Mesodermal cell (in vitro differentiated cells): ENCODE measurements at regions not wholly inside any gene's neighbourhood (a gene's known extent, or its start where the extent isn't known, plus 50 kb on each side); places are given as distances from the start of the nearest gene placed in this dataset.

Experiments used
- H3K27ac ChIP-seq: 2 replicates; pipeline ENCODE4 v1.7.0; 2013; ENCODE audit warnings: mild to moderate bottlenecking, low read depth, low read length, moderate library complexity; ENCODE audit not compliant: severe bottlenecking
- H3K36me3 ChIP-seq: 2 replicates; pipeline ENCODE4 v1.7.1; 2013; ENCODE audit warnings: mild to moderate bottlenecking, low read length, moderate library complexity; ENCODE audit not compliant: control insufficient read depth, insufficient read depth
- H3K4me1 ChIP-seq: one replicate; pipeline ENCODE4 v1.7.1; 2013; ENCODE audit warnings: mild to moderate bottlenecking, low read length; ENCODE audit not compliant: insufficient read depth, control insufficient read depth, poor library complexity, severe bottlenecking
- H3K4me3 ChIP-seq: 2 replicates; pipeline ENCODE4 v1.7.0; 2013; ENCODE audit warnings: low read length, control low read depth, mild to moderate bottlenecking; ENCODE audit not compliant: insufficient read depth, poor library complexity, severe bottlenecking; ENCODE audit errors: extremely low read depth
- H3K9me3 ChIP-seq: 2 replicates; pipeline ENCODE4 v1.7.1; 2013; ENCODE audit warnings: mild to moderate bottlenecking, low read length, moderate library complexity; ENCODE audit not compliant: control insufficient read depth
- WGBS, 2 experiments: methylation state at CpG; one replicate each; pipeline ENCODE4 v1.1.5; 2013; ENCODE audit warnings: missing lambda C conversion rate in 2 of 2; ENCODE audit not compliant: insufficient coverage in 2 of 2; 5-methylcytosine and 5-hydroxymethylcytosine counted together

GRCh38 chr20:24837781-24838450 lies 111.2 kb upstream of the CST7 start:
- H3K27ac ChIP-seq = no peak overlapping the region
- no peaks in the 10 kb centered on the region for H3K9me3 ChIP-seq
- WGBS, 2 experiments = 90 to 93% methylated on average over 6 to 7 of the region's 7 CpGs
- no peak overlapping the region for H3K4me3 ChIP-seq
- peaks cover 9% of the 10 kb centered on the region for H3K4me1 ChIP-seq
- H3K36me3 ChIP-seq = no peaks in the 10 kb centered on the region

- Histone ChIP-seq H3K36me3 (no peaks in the 10 kb centered on the region), H3K4me1 (peaks cover 9% of the 10 kb centered on the region)
- 94 to 95% methylated on average over 5 to 7 of the region's 8 CpGs for WGBS, 2 experiments
Measured at GRCh38 chr20:24838546-24839535, 110.2 kb upstream of the CST7 start.

GRCh38 chr20:24840121-24840713 lies 108.9 kb upstream of the CST7 start:
- no peak overlapping the region for H3K4me3 ChIP-seq
- peaks cover 9% of the 10 kb centered on the region for H3K4me1 ChIP-seq
- 92% methylated on average over 5 to 7 of the region's 8 CpGs for WGBS, 2 experiments
- no peak overlapping the region for H3K27ac ChIP-seq
- H3K9me3 ChIP-seq = no peaks in the 10 kb centered on the region
- H3K36me3 ChIP-seq = no peaks in the 10 kb centered on the region

More at GRCh38 chr20:24838546-24839535, 110.2 kb upstream of the CST7 start:
- H3K9me3 ChIP-seq = no peaks in the 10 kb centered on the region
- no peak overlapping the region for H3K4me3 ChIP-seq
- no peak overlapping the region for H3K27ac ChIP-seq

GRCh38 chr20:24842274-24842917 lies 106.7 kb upstream of the CST7 start:
- Histone ChIP-seq H3K36me3 (no peaks in the 10 kb centered on the region), H3K4me1 (peaks cover 6% of the 10 kb centered on the region), H3K27ac (no peak overlapping the region), H3K9me3 (no peaks in the 10 kb centered on the region), H3K4me3 (no peak overlapping the region)
- WGBS, 2 experiments = 76 to 83% methylated on average over 8 to 10 of the region's 12 CpGs

GRCh38 chr20:24842918-24843715 lies 106.0 kb upstream of the CST7 start:
- Histone ChIP-seq H3K4me3 (no peak overlapping the region), H3K27ac (no peak overlapping the region), H3K36me3 (no peaks in the 10 kb centered on the region), H3K4me1 (no peaks in the 10 kb centered on the region), H3K9me3 (no peaks in the 10 kb centered on the region)
- 84 to 93% methylated on average over 5 to 6 of the region's 7 CpGs for WGBS, 2 experiments

GRCh38 chr20:24850176-24850575 lies 98.9 kb upstream of the CST7 start:
- Histone ChIP-seq H3K4me1 (no peaks in the 10 kb centered on the region), H3K4me3 (no peak overlapping the region), H3K9me3 (peaks cover 7% of the 10 kb centered on the region), H3K27ac (no peak overlapping the region), H3K36me3 (no peaks in the 10 kb centered on the region)
- 88 to 95% methylated on average over 4 to 5 of the region's 5 CpGs for WGBS, 2 experiments

GRCh38 chr20:24851346-24852019 lies 97.6 kb upstream of the CST7 start:
- H3K4me3 ChIP-seq = no peak overlapping the region
- H3K27ac ChIP-seq = no peak overlapping the region
- H3K9me3 ChIP-seq = peaks cover 13% of the 10 kb centered on the region
- WGBS, 2 experiments = no CpG with 5 or more reads among the region's 3 CpGs
- no peaks in the 10 kb centered on the region for H3K4me1 ChIP-seq
- H3K36me3 ChIP-seq = no peaks in the 10 kb centered on the region

- Histone ChIP-seq H3K9me3 (peaks cover 26% of the 10 kb centered on the region), H3K4me3 (no peak overlapping the region), H3K36me3 (no peaks in the 10 kb centered on the region), H3K4me1 (no peaks in the 10 kb centered on the region), H3K27ac (no peak overlapping the region)
- WGBS, 2 experiments = no CpG with 5 or more reads among the region's 1 CpG
Measured at GRCh38 chr20:24853916-24854315, 95.2 kb upstream of the CST7 start.

GRCh38 chr20:24855848-24856247 lies 93.2 kb upstream of the CST7 start:
- H3K4me3 ChIP-seq = no peak overlapping the region
- WGBS, 2 experiments = 88% methylated on average over 1 of the region's 1 CpG; no CpG with 5 or more reads in 1 of the 2 experiments
- no peaks in the 10 kb centered on the region for H3K36me3 ChIP-seq
- H3K4me1 ChIP-seq = no peaks in the 10 kb centered on the region
- peaks cover 26% of the 10 kb centered on the region for H3K9me3 ChIP-seq
- no peak overlapping the region for H3K27ac ChIP-seq
